Karpas-422 (cell line): ENCODE measurements at regions not wholly inside any gene's neighbourhood (a gene's known extent, or its start where the extent isn't known, plus 50 kb on each side); places are given as distances from the start of the nearest gene placed in this dataset.
"Not testable (repeated sequence)": the region's sequence is repeated elsewhere in the genome, so short reads cannot be mapped to it uniquely, and the experiment has no call there.

Experiments used
- DNase-seq: peaks from one replicate; pipeline ENCODE4 v3.0.0-alpha.2; 2015
- H2AFZ ChIP-seq: fragments of 200-600 bp; sonication (generic); 2 replicates; pipeline ENCODE4 v1.6.1; 2014; ENCODE audit warnings: antibody characterized with exemption, low read length, mixed read lengths
- H3K27ac ChIP-seq: fragments of 200-600 bp; sonication (generic); 2 replicates; pipeline ENCODE4 v1.5.1; 2014; ENCODE audit warnings: mild to moderate bottlenecking, low read length, moderate library complexity
- H3K27me3 ChIP-seq: fragments of 200-600 bp; sonication (generic); 2 replicates; pipeline ENCODE4 v1.6.1; 2014; ENCODE audit warnings: low read length, mixed read lengths
- H3K36me3 ChIP-seq: fragments of 200-600 bp; sonication (generic); 2 replicates; pipeline ENCODE4 v1.6.1; 2014; ENCODE audit warnings: low read length, mixed read lengths; ENCODE audit not compliant: insufficient read depth
- H3K4me1 ChIP-seq: fragments of 200-600 bp; sonication (generic); 2 replicates; pipeline ENCODE4 v1.6.1; 2014; ENCODE audit warnings: mild to moderate bottlenecking, low read length, mixed read lengths
- H3K4me2 ChIP-seq: fragments of 200-600 bp; sonication (generic); 2 replicates; pipeline ENCODE4 v1.6.1; 2014; ENCODE audit warnings: low read length, low read depth, mild to moderate bottlenecking; ENCODE audit not compliant: poor library complexity, severe bottlenecking
- H3K4me3 ChIP-seq: fragments of 200-600 bp; sonication (generic); 2 replicates; pipeline ENCODE4 v1.5.1; 2014; ENCODE audit warnings: mild to moderate bottlenecking, antibody characterized with exemption, low read length, mixed read lengths
- H3K79me2 ChIP-seq: fragments of 200-600 bp; sonication (generic); 2 replicates; pipeline ENCODE4 v1.6.1; 2014; ENCODE audit warnings: mild to moderate bottlenecking, low read length, mixed read lengths
- H3K9ac ChIP-seq: fragments of 200-600 bp; sonication (generic); 2 replicates; pipeline ENCODE4 v1.6.0; 2014; ENCODE audit warnings: low read length
- H3K9me2 ChIP-seq: fragments of 200-600 bp; sonication (generic), shearing (Covaris generic); replicated peaks from 2 replicates; pipeline ENCODE4 v1.6.0; 2014; ENCODE audit warnings: mild to moderate bottlenecking, low read length, moderate library complexity; ENCODE audit not compliant: insufficient read depth
- H3K9me3 ChIP-seq: fragments of 300-700, 200-600 bp; sonication (generic); 2 replicates; pipeline ENCODE4 v1.6.1; 2014; ENCODE audit warnings: low read length, mixed read lengths
- H4K20me1 ChIP-seq: fragments of 200-600 bp; sonication (generic); 2 replicates; pipeline ENCODE4 v1.6.1; 2014; ENCODE audit warnings: mild to moderate bottlenecking, antibody characterized with exemption, low read length, low read depth; ENCODE audit not compliant: insufficient read depth

DNA sequence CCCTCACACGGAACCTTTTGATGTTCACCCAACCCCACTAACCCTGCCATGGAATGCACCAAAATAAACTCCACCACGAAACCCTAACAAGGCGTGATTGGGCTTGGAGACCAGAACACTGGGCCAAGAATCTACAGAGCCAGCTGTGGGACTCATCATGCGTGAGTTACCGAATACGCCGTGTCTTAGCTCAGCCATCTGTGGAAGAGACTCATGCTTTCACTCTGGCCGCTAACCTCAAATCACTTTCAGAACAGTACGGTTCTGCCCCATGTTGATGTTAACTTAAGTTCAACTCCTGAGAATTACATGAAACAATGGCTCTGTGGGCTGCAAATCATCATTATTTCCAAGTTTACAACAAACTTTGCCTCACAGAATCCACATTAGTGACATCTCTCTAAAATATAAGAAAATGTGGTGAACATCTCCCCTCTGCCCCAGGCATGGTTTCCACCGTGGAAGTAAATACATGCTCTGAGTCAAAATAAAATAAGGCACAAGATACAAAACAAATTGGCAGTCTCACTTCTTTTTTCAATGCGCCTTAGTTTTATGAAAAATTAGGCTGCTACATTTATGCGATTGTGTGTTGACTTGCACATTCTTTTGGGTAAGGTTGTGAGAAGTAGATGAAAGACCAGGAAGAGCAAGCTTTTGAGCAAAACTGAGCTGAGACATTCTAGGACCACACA, 308.9 kb upstream of the EXOC2 start:
- Histone ChIP-seq H4K20me1 (no peaks in the 10 kb centered on the region), H3K4me2 (no peak overlapping the region), H3K27me3 (no peaks in the 10 kb centered on the region), H3K9me3 (no peaks in the 10 kb centered on the region), H3K4me1 (no peaks in the 10 kb centered on the region), H3K27ac (no peak overlapping the region), H3K36me3 (no peaks in the 10 kb centered on the region), H3K9ac (no peak overlapping the region), H2AFZ (no peak overlapping the region), H3K9me2 (no peaks in the 10 kb centered on the region), H3K79me2 (no peaks in the 10 kb centered on the region), H3K4me3 (no peak overlapping the region)
- DNase-seq = no peak

DNA sequence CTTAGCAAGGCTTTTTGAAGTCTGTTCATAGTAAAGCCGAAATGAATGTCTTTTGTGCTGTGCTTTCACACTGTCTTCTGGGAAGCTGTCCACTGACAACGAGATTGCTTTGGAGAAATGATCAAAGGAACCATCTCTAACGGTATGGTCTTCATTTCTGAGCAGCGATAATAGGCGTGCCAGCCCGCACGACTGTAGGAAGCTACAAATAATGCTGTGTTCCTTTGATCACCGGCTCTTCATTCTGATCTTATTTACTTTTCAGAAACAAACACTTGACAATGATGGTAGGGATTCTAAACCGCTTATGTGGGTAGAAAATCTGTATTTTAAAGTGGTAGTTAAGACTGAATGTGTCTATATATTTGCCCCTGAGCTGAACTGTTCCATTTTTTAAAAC, 306.6 kb upstream of the EXOC2 start:
- no peak for DNase-seq
- Histone ChIP-seq H3K4me1 (no peaks in the 10 kb centered on the region), H3K79me2 (no peaks in the 10 kb centered on the region), H3K36me3 (no peaks in the 10 kb centered on the region), H3K9me2 (no peaks in the 10 kb centered on the region), H4K20me1 (no peaks in the 10 kb centered on the region), H3K27me3 (no peaks in the 10 kb centered on the region), H3K4me2 (no peak overlapping the region), H3K9me3 (no peaks in the 10 kb centered on the region), H3K4me3 (no peak overlapping the region), H3K9ac (no peak overlapping the region), H3K27ac (no peak overlapping the region), H2AFZ (no peak overlapping the region)

DNA sequence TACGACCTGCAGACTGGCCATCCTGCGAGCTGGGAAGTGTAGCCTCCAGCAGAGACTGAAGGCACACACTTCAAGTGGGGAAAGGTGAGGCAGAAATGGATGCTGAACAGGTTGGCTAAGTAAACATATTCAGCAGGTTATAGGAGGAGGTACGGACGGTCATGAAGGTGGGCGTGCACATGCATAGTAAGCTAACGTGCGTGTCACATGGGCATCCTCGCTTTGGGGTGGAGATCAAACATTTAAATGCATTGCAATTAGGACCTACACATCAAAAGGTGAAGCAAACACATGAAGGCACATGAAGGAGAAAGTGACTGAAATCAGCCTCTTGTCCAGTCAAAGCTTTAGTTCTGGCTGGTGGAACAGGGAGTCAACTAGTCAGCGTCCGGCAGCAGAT, 305.6 kb upstream of the EXOC2 start:
- no peaks in the 10 kb centered on the region for H3K9me2 ChIP-seq
- no peak overlapping the region for H3K4me3 ChIP-seq

DNA sequence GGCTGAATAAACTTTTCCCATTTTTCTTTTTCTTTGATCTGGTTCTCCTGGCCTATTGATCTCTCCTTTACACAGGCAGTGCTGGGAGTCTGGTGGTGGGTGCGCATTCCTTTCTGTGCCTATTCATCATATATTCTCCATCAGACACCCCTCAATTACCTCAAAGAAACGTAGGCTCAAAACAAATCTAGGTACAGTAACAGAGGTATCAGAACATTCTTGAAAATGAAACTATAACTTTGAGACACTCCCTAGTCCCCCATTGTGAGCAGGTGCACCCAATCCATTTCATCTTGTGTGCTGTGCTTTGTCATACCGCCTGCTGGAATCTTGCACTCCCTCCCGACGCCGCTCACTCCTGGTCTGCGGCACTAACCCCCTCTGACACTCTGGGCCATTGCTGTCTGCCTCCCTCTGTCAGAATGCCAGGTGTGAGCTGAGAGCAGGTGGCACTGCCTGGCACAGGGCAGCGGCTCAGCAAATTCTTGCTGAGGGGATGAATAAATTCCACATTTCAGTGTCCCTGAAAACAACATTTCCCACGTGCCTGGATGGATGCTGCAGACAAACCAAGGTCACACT, 303.4 kb upstream of the EXOC2 start:
- DNase-seq = no peak
- H3K79me2 ChIP-seq = no peaks in the 10 kb centered on the region
- no peak overlapping the region for H3K4me3 ChIP-seq
- no peak overlapping the region for H3K9ac ChIP-seq
- no peaks in the 10 kb centered on the region for H4K20me1 ChIP-seq
- H3K4me1 ChIP-seq = no peaks in the 10 kb centered on the region
- no peaks in the 10 kb centered on the region for H3K9me2 ChIP-seq
- no peaks in the 10 kb centered on the region for H3K9me3 ChIP-seq
- H3K27me3 ChIP-seq = no peaks in the 10 kb centered on the region
- no peak overlapping the region for H2AFZ ChIP-seq
- no peak overlapping the region for H3K4me2 ChIP-seq
- no peak overlapping the region for H3K27ac ChIP-seq
- no peaks in the 10 kb centered on the region for H3K36me3 ChIP-seq

More for the DNA sequence above, 305.6 kb upstream of the EXOC2 start:
- no peak for DNase-seq
- H3K4me2 ChIP-seq = no peak overlapping the region
- H3K27me3 ChIP-seq = no peaks in the 10 kb centered on the region
- H3K27ac ChIP-seq = no peak overlapping the region
- H3K79me2 ChIP-seq = no peaks in the 10 kb centered on the region
- H3K9me3 ChIP-seq = no peaks in the 10 kb centered on the region
- H3K36me3 ChIP-seq = no peaks in the 10 kb centered on the region
- no peaks in the 10 kb centered on the region for H4K20me1 ChIP-seq
- H3K9ac ChIP-seq = no peak overlapping the region
- H2AFZ ChIP-seq = no peak overlapping the region
- no peaks in the 10 kb centered on the region for H3K4me1 ChIP-seq

DNA sequence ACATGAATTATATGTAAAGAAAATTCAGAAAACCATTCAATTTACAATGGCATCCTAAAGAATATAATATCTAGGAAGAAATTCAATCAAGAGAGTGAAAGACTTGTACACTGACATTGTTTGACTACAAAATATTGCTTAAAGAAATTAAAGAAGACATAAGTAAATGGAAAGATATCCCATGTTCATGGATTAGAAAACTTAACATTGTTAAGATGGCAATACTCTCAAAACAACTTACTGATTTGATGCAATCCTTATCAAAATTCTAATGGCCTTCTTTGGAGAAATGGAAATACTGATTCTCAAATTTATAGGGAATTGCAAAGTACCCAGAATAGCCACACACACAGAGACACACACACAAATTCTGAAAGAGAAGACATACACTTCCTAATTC, 298.3 kb upstream of the EXOC2 start:
- H3K36me3 ChIP-seq = no peaks in the 10 kb centered on the region
- H3K27me3 ChIP-seq = no peaks in the 10 kb centered on the region
- DNase-seq = no peak
- H2AFZ ChIP-seq = no peak overlapping the region
- no peak overlapping the region for H3K4me3 ChIP-seq
- no peaks in the 10 kb centered on the region for H3K4me1 ChIP-seq
- no peak overlapping the region for H3K9ac ChIP-seq
- no peak overlapping the region for H3K27ac ChIP-seq
- H3K9me3 ChIP-seq = no peaks in the 10 kb centered on the region
- no peaks in the 10 kb centered on the region for H3K79me2 ChIP-seq
- H4K20me1 ChIP-seq = no peaks in the 10 kb centered on the region
- H3K4me2 ChIP-seq = no peak overlapping the region
- no peaks in the 10 kb centered on the region for H3K9me2 ChIP-seq

DNA sequence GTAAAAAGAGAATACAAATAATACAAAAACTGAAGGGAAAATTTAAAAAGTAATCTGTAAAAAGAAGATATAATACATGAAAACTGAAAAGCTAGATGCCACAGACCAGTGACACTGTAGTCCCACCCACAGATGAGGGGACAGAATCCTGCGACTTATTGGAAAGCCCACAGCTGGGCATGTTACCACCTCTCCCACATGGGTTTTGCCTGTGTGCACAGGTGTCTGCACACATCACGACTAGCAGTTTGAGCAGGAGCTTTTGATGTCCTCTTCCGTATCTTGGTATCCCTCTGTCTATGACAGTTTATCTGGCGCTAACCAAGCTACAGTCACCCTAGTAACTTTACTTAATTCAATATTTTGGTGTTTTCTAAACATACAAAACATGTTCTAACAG, 291.1 kb upstream of the EXOC2 start:
- no peak overlapping the region for H3K27ac ChIP-seq
- no peaks in the 10 kb centered on the region for H3K4me1 ChIP-seq
- no peaks in the 10 kb centered on the region for H3K9me2 ChIP-seq
- no peaks in the 10 kb centered on the region for H4K20me1 ChIP-seq
- H3K9me3 ChIP-seq = no peaks in the 10 kb centered on the region
- H3K79me2 ChIP-seq = no peaks in the 10 kb centered on the region
- H3K36me3 ChIP-seq = no peaks in the 10 kb centered on the region
- no peak for DNase-seq
- no peaks in the 10 kb centered on the region for H3K27me3 ChIP-seq
- no peak overlapping the region for H3K4me2 ChIP-seq
- H3K4me3 ChIP-seq = no peak overlapping the region
- no peak overlapping the region for H3K9ac ChIP-seq
- H2AFZ ChIP-seq = no peak overlapping the region

DNA sequence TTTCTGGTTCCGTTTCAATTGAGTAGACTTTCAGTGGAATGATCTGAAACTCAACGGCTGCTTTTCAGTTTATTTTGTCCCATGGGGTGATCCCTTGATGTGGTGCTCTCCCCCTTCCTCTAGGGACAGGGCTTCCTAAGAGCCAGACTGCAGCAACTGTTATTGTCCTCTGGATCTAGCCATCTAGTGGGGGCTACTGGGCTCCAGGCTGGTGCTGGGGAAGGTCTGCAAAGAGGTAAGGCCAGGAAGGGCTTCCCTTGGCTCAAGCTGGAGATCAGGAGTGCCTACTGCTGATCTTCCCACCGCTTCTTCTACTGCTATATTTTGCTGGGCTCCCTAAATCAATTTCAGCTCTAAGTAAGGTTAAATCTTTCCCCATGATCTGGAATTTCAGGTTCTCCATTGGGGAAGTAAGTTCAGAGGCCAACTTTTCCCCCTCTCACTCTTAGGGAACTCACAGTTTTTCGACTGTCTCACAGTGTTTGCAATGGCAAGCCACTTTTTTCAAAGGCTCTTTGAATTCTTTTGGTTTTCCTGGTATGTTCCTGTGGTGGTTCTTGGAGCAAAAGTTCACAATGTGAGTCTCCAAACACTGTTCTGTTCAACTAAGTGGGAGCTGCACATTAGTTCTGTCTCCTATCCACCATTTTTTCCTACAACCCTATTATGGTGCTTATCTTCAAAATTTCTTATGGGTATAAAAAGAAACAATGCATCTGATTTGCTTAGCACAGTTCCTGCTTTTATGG, 286.2 kb upstream of the EXOC2 start:
- no peaks in the 10 kb centered on the region for H4K20me1 ChIP-seq
- no peaks in the 10 kb centered on the region for H3K9me3 ChIP-seq
- H3K9me2 ChIP-seq = no peaks in the 10 kb centered on the region
- H3K4me1 ChIP-seq = no peaks in the 10 kb centered on the region
- H3K79me2 ChIP-seq = no peaks in the 10 kb centered on the region
- DNase-seq = no peak
- no peak overlapping the region for H2AFZ ChIP-seq
- no peak overlapping the region for H3K4me3 ChIP-seq
- no peak overlapping the region for H3K9ac ChIP-seq
- no peak overlapping the region for H3K27ac ChIP-seq
- H3K27me3 ChIP-seq = no peaks in the 10 kb centered on the region
- no peaks in the 10 kb centered on the region for H3K36me3 ChIP-seq
- no peak overlapping the region for H3K4me2 ChIP-seq

DNA sequence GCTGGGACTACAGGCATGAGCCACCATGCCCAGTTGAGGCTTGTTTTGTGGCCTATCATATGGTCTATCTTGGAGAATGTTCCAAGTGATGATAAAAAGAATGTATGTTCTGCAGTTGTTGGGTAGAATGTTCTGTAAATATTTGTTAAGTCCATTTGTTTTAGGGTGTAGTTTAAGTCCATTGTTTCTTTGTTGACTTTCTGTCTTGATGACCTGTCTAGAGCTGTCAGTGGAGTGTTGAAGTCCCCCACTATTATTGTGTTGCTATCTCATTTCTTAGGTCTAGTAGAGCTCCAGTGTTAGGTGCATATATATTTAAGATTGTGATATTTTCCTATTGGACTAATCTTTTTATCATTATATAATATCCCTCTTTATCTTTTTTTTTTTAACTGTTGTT, 284.3 kb upstream of the EXOC2 start:
- H4K20me1 ChIP-seq, DNase-seq, H3K4me3 ChIP-seq, H3K9me3 ChIP-seq, H3K9ac ChIP-seq, H2AFZ ChIP-seq, H3K36me3 ChIP-seq, H3K27ac ChIP-seq, H3K79me2 ChIP-seq, H3K4me2 ChIP-seq, H3K27me3 ChIP-seq, H3K9me2 ChIP-seq, H3K4me1 ChIP-seq: not testable (repeated sequence)
